ENCODE measurements at regions not wholly inside any gene's neighbourhood (a gene's known extent, or its start where the extent isn't known, plus 50 kb on each side); places are given as distances from the start of the nearest gene placed in this dataset.

DNA sequence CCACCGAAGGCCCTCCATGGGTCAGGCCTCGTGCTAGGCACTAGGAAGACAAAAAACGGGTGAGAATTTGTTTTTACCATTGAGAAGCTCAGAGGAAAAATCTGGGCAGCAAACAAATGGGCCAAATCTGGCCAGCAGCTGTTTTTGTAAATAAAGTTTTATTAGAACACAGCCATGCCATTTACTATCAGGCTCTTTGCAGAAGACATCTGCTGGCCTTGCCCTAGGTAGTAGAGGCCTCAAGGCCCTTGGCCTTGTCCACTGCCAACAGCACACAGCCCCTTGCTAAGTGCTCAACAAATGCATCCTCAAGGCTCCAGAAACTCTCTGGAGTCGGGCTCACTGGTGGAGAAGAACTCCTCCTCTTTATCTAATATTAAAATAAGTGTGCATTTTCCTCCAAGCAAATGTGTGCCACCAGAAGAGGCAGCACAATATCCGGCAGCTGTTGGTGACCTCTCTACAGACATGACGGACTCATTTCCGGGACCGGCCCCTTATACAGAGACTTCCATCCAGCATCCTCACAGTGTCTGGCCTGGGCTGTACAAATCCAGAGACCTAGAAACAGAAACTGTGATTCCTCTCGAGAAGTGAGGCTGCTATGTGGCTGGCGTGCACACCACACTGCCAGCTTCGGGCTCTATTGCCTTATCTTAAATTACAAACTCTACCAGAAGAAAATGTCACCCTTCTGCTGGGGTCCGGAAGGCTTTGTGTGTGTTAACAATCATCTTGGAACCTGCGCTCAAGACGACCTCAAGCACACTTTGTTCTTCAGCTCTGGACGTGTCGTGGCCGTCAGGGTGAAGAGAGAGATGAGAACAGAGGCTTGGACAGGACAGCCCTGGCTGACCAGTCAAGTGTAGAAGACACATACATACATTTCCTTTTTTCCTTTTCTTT lies 203.9 kb downstream of the TOMM20 start:
- Mint-ChIP-seq H3K27ac (peak overlapping the region; percentile 85), H3K9me3 (no peaks in the 10 kb centered on the region), H3K27me3 (ENCODE audit: insufficient read depth, low read depth) (peaks cover 8% of the 10 kb centered on the region), H3K36me3 (no peaks in the 10 kb centered on the region), H3K4me1 (peaks cover 69% of the 10 kb centered on the region), H3K4me3 (peak overlapping the region; percentile 12)
- no peaks in the 10 kb centered on the region for H3K27me3 ChIP-seq
- DNase-seq (ENCODE audit: low spot score) = no peak
- TF ChIP-seq EZH2 (IDR thresholded peaks at IDR 0.05) = no peak
- TF ChIP-seq CTCF (IDR thresholded peaks at IDR 0.05) = no peak
- no peak for TF ChIP-seq EZH2phosphoT487 (IDR thresholded peaks at IDR 0.05)
- H3K4me3 ChIP-seq = no peak overlapping the region
- H3F3A ChIP-seq (ENCODE audit: low read depth) = no peaks in the 10 kb centered on the region
- no peak overlapping the region for H3K27ac ChIP-seq
- no peaks in the 10 kb centered on the region for H4K20me1 ChIP-seq (ENCODE audit: low read depth)
- no peaks in the 10 kb centered on the region for H3K36me3 ChIP-seq
- peaks cover 24% of the 10 kb centered on the region for H3K4me1 ChIP-seq
- no peaks in the 10 kb centered on the region for H3K9me3 ChIP-seq (ENCODE audit: low read depth)
- no peaks in the 10 kb centered on the region for H3K79me2 ChIP-seq (ENCODE audit: low read depth)
- H3K4me2 ChIP-seq = no peak overlapping the region
- no peak overlapping the region for H2AFZ ChIP-seq (replicated peaks)
- H3K9ac ChIP-seq = no peak overlapping the region

GRCh38 chr1:234923626-234924025 lies 205.0 kb downstream of the TOMM20 start:
- no peaks in the 10 kb centered on the region for H3K9me3 ChIP-seq (ENCODE audit: low read depth)
- no peaks in the 10 kb centered on the region for H4K20me1 ChIP-seq (ENCODE audit: low read depth)
- H3K27ac Mint-ChIP-seq = peak overlapping the region; percentile 5
- no peak overlapping the region for H3K9ac ChIP-seq
- H3K9me3 Mint-ChIP-seq = no peaks in the 10 kb centered on the region
- H3K4me3 Mint-ChIP-seq = no peak overlapping the region
- H2AFZ ChIP-seq (replicated peaks) = no peak overlapping the region
- H3K4me3 ChIP-seq = no peak overlapping the region
- peaks cover 4% of the 10 kb centered on the region for H3F3A ChIP-seq (ENCODE audit: low read depth)
- H3K4me1 Mint-ChIP-seq = peaks cover 70% of the 10 kb centered on the region
- H3K27me3 ChIP-seq = no peaks in the 10 kb centered on the region
- no peak for TF ChIP-seq EZH2phosphoT487 (IDR thresholded peaks at IDR 0.05)
- no peak for TF ChIP-seq EZH2 (IDR thresholded peaks at IDR 0.05)
- TF ChIP-seq CTCF (IDR thresholded peaks at IDR 0.05) = no peak
- peaks cover 14% of the 10 kb centered on the region for H3K27me3 Mint-ChIP-seq (ENCODE audit: insufficient read depth, low read depth)
- H3K4me2 ChIP-seq = no peak overlapping the region
- DNase-seq (ENCODE audit: low spot score) = no peak
- no peak overlapping the region for H3K27ac ChIP-seq
- no peaks in the 10 kb centered on the region for H3K79me2 ChIP-seq (ENCODE audit: low read depth)
- no peaks in the 10 kb centered on the region for H3K36me3 Mint-ChIP-seq
- peaks cover 23% of the 10 kb centered on the region for H3K4me1 ChIP-seq
- H3K36me3 ChIP-seq = no peaks in the 10 kb centered on the region

GRCh38 chr1:234922987-234923386 lies 205.7 kb downstream of the TOMM20 start:
- no peak overlapping the region for H3K4me2 ChIP-seq
- TF ChIP-seq EZH2phosphoT487 (IDR thresholded peaks at IDR 0.05) (no peak), CTCF (IDR thresholded peaks at IDR 0.05) (no peak), EZH2 (IDR thresholded peaks at IDR 0.05) (no peak)
- no peak overlapping the region for H2AFZ ChIP-seq (replicated peaks)
- no peaks in the 10 kb centered on the region for H3K9me3 ChIP-seq (ENCODE audit: low read depth)
- no peaks in the 10 kb centered on the region for H4K20me1 ChIP-seq (ENCODE audit: low read depth)
- no peak overlapping the region for H3K9ac ChIP-seq
- Mint-ChIP-seq H3K36me3 (no peaks in the 10 kb centered on the region), H3K4me3 (no peak overlapping the region), H3K27ac (no peak overlapping the region), H3K9me3 (no peaks in the 10 kb centered on the region), H3K27me3 (ENCODE audit: insufficient read depth, low read depth) (peaks cover 15% of the 10 kb centered on the region), H3K4me1 (peaks cover 71% of the 10 kb centered on the region)
- H3K4me3 ChIP-seq = no peak overlapping the region
- H3K4me1 ChIP-seq = peaks cover 23% of the 10 kb centered on the region
- no peaks in the 10 kb centered on the region for H3K27me3 ChIP-seq
- H3K79me2 ChIP-seq (ENCODE audit: low read depth) = no peaks in the 10 kb centered on the region
- H3K36me3 ChIP-seq = no peaks in the 10 kb centered on the region
- no peak overlapping the region for H3K27ac ChIP-seq
- H3F3A ChIP-seq (ENCODE audit: low read depth) = peaks cover 10% of the 10 kb centered on the region
- no peak for DNase-seq (ENCODE audit: low spot score)

All from neural progenitor cell (in vitro differentiated cells).